ENCODE measurements at regions not wholly inside any gene's neighbourhood (a gene's known extent, or its start where the extent isn't known, plus 50 kb on each side); places are given as distances from the start of the nearest gene placed in this dataset.
"Not testable (repeated sequence)": the region's sequence is repeated elsewhere in the genome, so short reads cannot be mapped to it uniquely, and the experiment has no call there.

- TF ChIP-seq CTCF (IDR thresholded peaks at IDR 0.05); USF2 (IDR thresholded peaks at IDR 0.05; ENCODE audit: borderline replicate concordance, low read depth, low read length); REST (IDR thresholded peaks at IDR 0.05; ENCODE audit: low read depth, low read length); GABPA (IDR thresholded peaks at IDR 0.05; ENCODE audit: low read depth); YY1 (IDR thresholded peaks at IDR 0.05; ENCODE audit: low read depth); TAF1 (IDR thresholded peaks at IDR 0.05; ENCODE audit: borderline replicate concordance, low read depth, low read length); SMC3 (IDR thresholded peaks at IDR 0.05; ENCODE audit: low read depth, low read length); NFIC (IDR thresholded peaks at IDR 0.05; ENCODE audit: borderline replicate concordance); SIN3A (IDR thresholded peaks at IDR 0.05; ENCODE audit: borderline replicate concordance, low read depth, low read length); FOSL2 (IDR thresholded peaks at IDR 0.05; ENCODE audit: borderline replicate concordance, low read depth); RCOR1 (IDR thresholded peaks at IDR 0.05; ENCODE audit: low read length): not testable (repeated sequence)
Measured at GRCh38 chr20:22830715-22831114, 204.4 kb upstream of the SSTR4 start.

All from SK-N-SH (cell line).